ENCODE measurements at regions not wholly inside any gene's neighbourhood (a gene's known extent, or its start where the extent isn't known, plus 50 kb on each side); places are given as distances from the start of the nearest gene placed in this dataset.

DNA sequence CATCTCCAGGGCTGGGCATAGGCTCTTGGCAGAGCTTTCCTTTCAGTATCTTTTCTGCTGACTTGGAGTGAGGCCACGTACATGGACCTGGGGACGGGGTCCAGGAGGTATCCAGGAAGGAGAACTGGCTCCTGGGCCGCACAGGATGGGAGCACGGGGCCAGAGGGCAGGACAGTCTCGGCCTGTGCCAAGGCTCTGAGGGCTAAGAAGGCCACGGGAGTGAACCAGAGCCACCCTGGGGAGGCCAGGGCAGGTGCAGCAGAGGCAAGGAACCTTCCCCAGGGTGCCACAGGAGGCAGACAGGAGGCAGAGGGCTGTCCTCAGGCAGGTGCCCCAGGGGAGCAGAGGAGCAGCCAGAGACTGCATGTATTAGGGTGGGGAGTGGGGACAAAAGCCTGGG lies 50.3 kb downstream of the PLXNA1 start:
- TF ChIP-seq, protein P1, sequence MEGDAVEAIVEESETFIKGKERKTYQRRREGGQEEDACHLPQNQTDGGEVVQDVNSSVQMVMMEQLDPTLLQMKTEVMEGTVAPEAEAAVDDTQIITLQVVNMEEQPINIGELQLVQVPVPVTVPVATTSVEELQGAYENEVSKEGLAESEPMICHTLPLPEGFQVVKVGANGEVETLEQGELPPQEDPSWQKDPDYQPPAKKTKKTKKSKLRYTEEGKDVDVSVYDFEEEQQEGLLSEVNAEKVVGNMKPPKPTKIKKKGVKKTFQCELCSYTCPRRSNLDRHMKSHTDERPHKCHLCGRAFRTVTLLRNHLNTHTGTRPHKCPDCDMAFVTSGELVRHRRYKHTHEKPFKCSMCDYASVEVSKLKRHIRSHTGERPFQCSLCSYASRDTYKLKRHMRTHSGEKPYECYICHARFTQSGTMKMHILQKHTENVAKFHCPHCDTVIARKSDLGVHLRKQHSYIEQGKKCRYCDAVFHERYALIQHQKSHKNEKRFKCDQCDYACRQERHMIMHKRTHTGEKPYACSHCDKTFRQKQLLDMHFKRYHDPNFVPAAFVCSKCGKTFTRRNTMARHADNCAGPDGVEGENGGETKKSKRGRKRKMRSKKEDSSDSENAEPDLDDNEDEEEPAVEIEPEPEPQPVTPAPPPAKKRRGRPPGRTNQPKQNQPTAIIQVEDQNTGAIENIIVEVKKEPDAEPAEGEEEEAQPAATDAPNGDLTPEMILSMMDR (IDR thresholded peaks at IDR 0.05), result no peak
- no peak overlapping the region for H3K4me3 Mint-ChIP-seq
- no peaks in the 10 kb centered on the region for H3K27me3 Mint-ChIP-seq (ENCODE audit: low read depth, poor library complexity)
- no peak for DNase-seq
- H3K9me3 Mint-ChIP-seq, result no peaks in the 10 kb centered on the region
- no peaks in the 10 kb centered on the region for H3K36me3 Mint-ChIP-seq (ENCODE audit: low read depth)
- H3K4me1 Mint-ChIP-seq, result peaks cover 4% of the 10 kb centered on the region
- no peak overlapping the region for H3K27ac Mint-ChIP-seq

DNA sequence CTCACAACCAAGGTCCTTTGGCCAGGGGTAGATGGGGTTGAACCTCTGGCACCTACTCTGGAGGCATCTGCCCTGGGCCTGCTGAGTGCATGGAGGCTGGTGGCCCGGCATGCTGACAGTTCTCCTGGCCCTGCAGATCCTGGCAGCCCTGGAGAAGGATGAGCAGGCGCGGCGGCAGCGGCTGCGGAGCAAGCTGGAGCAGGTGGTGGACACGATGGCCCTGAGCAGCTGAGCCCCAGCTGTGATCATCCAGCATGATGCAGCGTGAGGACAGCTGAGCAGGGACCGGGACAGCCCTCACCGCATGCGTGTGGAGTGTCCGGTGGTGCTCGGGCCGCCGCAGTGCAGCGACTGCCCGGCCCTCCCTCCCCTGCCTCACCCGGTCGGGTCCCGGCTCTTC lies 50.9 kb downstream of the PLXNA1 start:
- Mint-ChIP-seq H3K36me3 (ENCODE audit: low read depth) (no peaks in the 10 kb centered on the region), H3K4me1 (peaks cover 4% of the 10 kb centered on the region), H3K27me3 (ENCODE audit: low read depth, poor library complexity) (no peaks in the 10 kb centered on the region), H3K4me3 (no peak overlapping the region), H3K27ac (no peak overlapping the region), H3K9me3 (no peaks in the 10 kb centered on the region)
- no peak for DNase-seq
- TF ChIP-seq, protein P1 (IDR thresholded peaks at IDR 0.05), result no peak

DNA sequence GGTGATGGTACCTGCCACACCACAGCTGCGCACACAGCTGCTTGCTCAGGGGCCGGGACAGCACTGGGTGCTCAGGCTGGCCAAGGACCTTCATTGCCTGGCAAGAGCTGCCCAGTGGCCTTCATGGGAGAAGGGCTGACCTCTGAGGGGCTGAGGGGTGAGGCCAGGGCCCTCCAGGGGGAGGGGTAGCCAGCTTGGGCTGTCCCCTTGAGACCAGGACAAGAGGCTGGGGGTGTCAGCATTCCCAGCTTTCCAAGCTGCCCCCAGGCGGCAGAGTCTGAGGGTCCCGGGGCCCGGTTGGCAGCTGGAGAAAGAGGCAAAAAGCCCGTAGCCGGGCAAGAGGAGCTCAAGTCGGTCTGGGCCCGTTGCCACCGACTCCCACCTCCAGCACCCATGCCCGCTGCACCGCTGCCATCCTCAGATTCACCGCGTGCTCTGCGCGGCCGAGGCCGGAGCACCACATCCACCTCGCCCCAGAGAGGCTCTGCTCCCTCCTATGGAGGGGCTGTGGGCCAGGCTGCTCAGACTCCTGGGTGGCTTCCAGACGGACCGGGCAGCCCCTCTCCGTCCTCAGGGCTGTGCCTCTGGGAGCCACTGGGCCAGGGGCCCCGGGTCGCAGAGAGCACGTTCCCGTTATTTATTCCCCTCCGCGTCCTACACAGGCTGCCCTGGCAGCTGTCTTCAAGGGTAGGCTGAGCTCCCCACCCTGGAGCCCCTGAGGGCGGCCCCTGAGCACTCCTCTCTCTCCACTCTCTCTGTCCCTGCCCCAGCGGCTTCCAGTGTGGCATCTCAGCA lies 51.5 kb downstream of the PLXNA1 start:
- Mint-ChIP-seq H3K9me3 (no peaks in the 10 kb centered on the region), H3K4me1 (peaks cover 4% of the 10 kb centered on the region), H3K36me3 (ENCODE audit: low read depth) (no peaks in the 10 kb centered on the region), H3K27ac (peak overlapping the region; percentile 87), H3K4me3 (no peak overlapping the region), H3K27me3 (ENCODE audit: low read depth, poor library complexity) (no peaks in the 10 kb centered on the region)
- DNase-seq, result no peak
- TF ChIP-seq, protein P1 (IDR thresholded peaks at IDR 0.05), result no peak

DNA sequence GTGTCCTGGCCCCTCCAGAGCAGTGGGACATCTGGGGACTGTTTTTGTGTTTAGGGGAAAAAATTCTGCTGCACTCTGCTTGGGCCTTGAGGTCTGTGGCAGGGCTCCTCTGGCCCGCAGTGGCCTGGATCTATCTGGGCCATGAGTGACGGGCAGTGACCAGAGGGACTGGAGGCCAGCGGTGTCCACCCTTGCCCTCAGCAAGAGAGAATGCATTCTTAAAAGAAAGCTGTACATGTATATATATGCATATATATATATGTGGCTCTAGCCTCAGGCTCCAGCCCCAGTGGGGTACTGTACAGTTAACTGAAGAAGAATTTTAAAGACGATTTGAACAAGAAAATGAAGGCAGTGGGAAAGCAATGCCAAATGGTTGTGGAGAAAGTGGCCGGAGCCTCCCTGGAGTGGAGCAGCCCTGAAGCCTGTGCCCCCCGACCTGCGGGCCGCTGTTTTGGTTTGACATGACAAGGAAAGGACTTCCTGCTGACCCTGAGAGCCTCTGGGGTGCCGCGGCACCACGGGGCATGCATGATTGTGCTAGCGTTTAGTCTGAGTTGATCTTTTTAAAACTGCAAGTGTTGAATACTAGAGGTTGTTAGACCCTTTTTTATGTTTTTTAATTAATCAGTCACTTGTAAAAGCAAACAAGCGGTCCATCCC lies 52.2 kb downstream of the PLXNA1 start:
- DNase-seq, result no peak
- TF ChIP-seq, protein P1 (IDR thresholded peaks at IDR 0.05), result no peak
- no peaks in the 10 kb centered on the region for H3K27me3 Mint-ChIP-seq (ENCODE audit: low read depth, poor library complexity)
- H3K9me3 Mint-ChIP-seq, result no peaks in the 10 kb centered on the region
- H3K4me3 Mint-ChIP-seq, result no peak overlapping the region
- H3K4me1 Mint-ChIP-seq, result peaks cover 4% of the 10 kb centered on the region
- H3K27ac Mint-ChIP-seq, result peak overlapping the region; percentile 87
- no peaks in the 10 kb centered on the region for H3K36me3 Mint-ChIP-seq (ENCODE audit: low read depth)

DNA sequence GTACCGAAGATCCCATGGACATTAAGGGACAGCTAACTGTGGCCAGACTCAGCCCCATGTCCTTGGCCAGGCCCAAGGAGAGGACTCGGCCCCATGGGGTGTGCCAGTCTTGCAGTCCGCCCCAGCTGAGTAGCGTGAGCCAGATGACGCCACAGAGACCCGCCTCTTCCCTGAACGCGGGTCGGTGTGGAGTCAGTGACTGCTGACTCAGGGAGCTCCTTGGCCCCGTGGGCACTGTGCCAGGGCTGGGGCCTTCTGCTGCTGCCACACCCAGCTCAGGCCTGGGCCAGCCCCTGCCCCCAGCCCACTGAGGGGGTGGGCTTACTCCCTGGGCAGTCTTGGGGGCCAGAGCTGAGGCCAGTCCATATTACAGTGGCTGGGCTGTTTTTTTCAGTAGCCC lies 52.8 kb downstream of the PLXNA1 start:
- Mint-ChIP-seq H3K4me1 (peaks cover 6% of the 10 kb centered on the region), H3K27me3 (ENCODE audit: low read depth, poor library complexity) (no peaks in the 10 kb centered on the region), H3K27ac (no peak overlapping the region), H3K36me3 (ENCODE audit: low read depth) (no peaks in the 10 kb centered on the region), H3K4me3 (no peak overlapping the region), H3K9me3 (no peaks in the 10 kb centered on the region)
- TF ChIP-seq, protein P1 (IDR thresholded peaks at IDR 0.05), result no peak
- no peak for DNase-seq

All from nephron progenitor cell (in vitro differentiated cells).